ENCODE measurements at regions not wholly inside any gene's neighbourhood (a gene's known extent, or its start where the extent isn't known, plus 50 kb on each side); places are given as distances from the start of the nearest gene placed in this dataset.

GRCh38 chr15:38705436-38706219 is 141.0 kb upstream of the RASGRP1 start:
- Mint-ChIP-seq H3K4me1 (ENCODE audit: low read depth, unreplicated experiment) (peaks cover 20% of the 10 kb centered on the region), H3K27me3 (ENCODE audit: low read depth, unreplicated experiment) (no peaks in the 10 kb centered on the region), H3K27ac (ENCODE audit: unreplicated experiment) (no peak overlapping the region), H3K9me3 (ENCODE audit: unreplicated experiment) (no peaks in the 10 kb centered on the region), H3K4me3 (ENCODE audit: unreplicated experiment) (no peak overlapping the region), H3K36me3 (ENCODE audit: low read depth, unreplicated experiment) (no peaks in the 10 kb centered on the region)
- Histone ChIP-seq H3K9me3 (ENCODE audit: insufficient read depth, low read depth, low read length) (no peaks in the 10 kb centered on the region), H3K79me2 (ENCODE audit: insufficient read depth, low read length) (no peaks in the 10 kb centered on the region), H3K4me2 (ENCODE audit: low read length) (peak overlapping the region; percentile 43), H4K20me1 (ENCODE audit: insufficient read depth, low read length) (no peaks in the 10 kb centered on the region), H3K9ac (ENCODE audit: low read length) (no peak overlapping the region), H3K4me3 (ENCODE audit: insufficient read depth, low read depth, low read length) (no peak overlapping the region), H3K36me3 (ENCODE audit: insufficient read depth, low read length) (no peaks in the 10 kb centered on the region), H3K4me1 (ENCODE audit: insufficient read depth, low read length) (peaks cover 14% of the 10 kb centered on the region), H2AFZ (ENCODE audit: low read depth, low read length) (peak overlapping the region; percentile 44), H3K27ac (ENCODE audit: low read depth, low read length) (no peak overlapping the region), H3K27me3 (ENCODE audit: insufficient read depth, low read length) (no peaks in the 10 kb centered on the region)
- TF ChIP-seq EZH2 (IDR thresholded peaks at IDR 0.05; ENCODE audit: insufficient read depth, low read length): no peak
- TF ChIP-seq CTCF (IDR thresholded peaks at IDR 0.05; ENCODE audit: insufficient read depth, low read depth, low read length): no peak
- FAIRE-seq: peak; percentile 83
- DNase-seq (ENCODE audit: low read depth): no peak

- Mint-ChIP-seq H3K9me3 (ENCODE audit: unreplicated experiment) (no peaks in the 10 kb centered on the region), H3K36me3 (ENCODE audit: low read depth, unreplicated experiment) (no peaks in the 10 kb centered on the region), H3K27ac (ENCODE audit: unreplicated experiment) (no peak overlapping the region), H3K27me3 (ENCODE audit: low read depth, unreplicated experiment) (no peaks in the 10 kb centered on the region), H3K4me3 (ENCODE audit: unreplicated experiment) (no peak overlapping the region), H3K4me1 (ENCODE audit: low read depth, unreplicated experiment) (peaks cover 24% of the 10 kb centered on the region)
- DNase-seq (ENCODE audit: low read depth) (no peak), FAIRE-seq (no peak)
- no peaks in the 10 kb centered on the region for H4K20me1 ChIP-seq (ENCODE audit: insufficient read depth, low read length)
- TF ChIP-seq CTCF (IDR thresholded peaks at IDR 0.05; ENCODE audit: insufficient read depth, low read depth, low read length): no peak
- TF ChIP-seq EZH2 (IDR thresholded peaks at IDR 0.05; ENCODE audit: insufficient read depth, low read length): no peak
- no peak overlapping the region for H3K27ac ChIP-seq (ENCODE audit: low read depth, low read length)
- H3K79me2 ChIP-seq (ENCODE audit: insufficient read depth, low read length): no peaks in the 10 kb centered on the region
- H3K4me3 ChIP-seq (ENCODE audit: insufficient read depth, low read depth, low read length): no peak overlapping the region
- H3K4me2 ChIP-seq (ENCODE audit: low read length): no peak overlapping the region
- H3K4me1 ChIP-seq (ENCODE audit: insufficient read depth, low read length): peaks cover 14% of the 10 kb centered on the region
- no peaks in the 10 kb centered on the region for H3K9me3 ChIP-seq (ENCODE audit: insufficient read depth, low read depth, low read length)
- no peaks in the 10 kb centered on the region for H3K36me3 ChIP-seq (ENCODE audit: insufficient read depth, low read length)
- H3K9ac ChIP-seq (ENCODE audit: low read length): no peak overlapping the region
- H3K27me3 ChIP-seq (ENCODE audit: insufficient read depth, low read length): no peaks in the 10 kb centered on the region
- H2AFZ ChIP-seq (ENCODE audit: low read depth, low read length): no peak overlapping the region
Observed at GRCh38 chr15:38706956-38707355, 142.3 kb upstream of the RASGRP1 start.
